LNCaP clone FGC (cell line): ENCODE measurements at regions not wholly inside any gene's neighbourhood (a gene's known extent, or its start where the extent isn't known, plus 50 kb on each side); places are given as distances from the start of the nearest gene placed in this dataset.
"Not testable (repeated sequence)": the region's sequence is repeated elsewhere in the genome, so short reads cannot be mapped to it uniquely, and the experiment has no call there.

Experiments used
- DNase-seq: peaks from one replicate; pipeline ENCODE4 v3.0.0-alpha.2; 2011; ENCODE audit warnings: low read depth
- H3K4me3 ChIP-seq: 2 replicates; pipeline ENCODE4 v1.5.1; 2011; ENCODE audit warnings: mild to moderate bottlenecking, low read depth, low read length, control low read depth
- TF ChIP-seq, protein P1 (sequence below): IDR thresholded peaks from 2 replicates; pipeline ENCODE4 v1.5.1; 2012; ENCODE audit warnings: mild to moderate bottlenecking; ENCODE audit not compliant: control insufficient read depth, insufficient read depth; ENCODE audit errors: extremely low read depth

GRCh38 chr13:28607187-28607955, 51.6 kb upstream of the POMP start:
- H3K4me3 ChIP-seq, result no peak overlapping the region
- no peak for DNase-seq
- TF ChIP-seq, protein P1, sequence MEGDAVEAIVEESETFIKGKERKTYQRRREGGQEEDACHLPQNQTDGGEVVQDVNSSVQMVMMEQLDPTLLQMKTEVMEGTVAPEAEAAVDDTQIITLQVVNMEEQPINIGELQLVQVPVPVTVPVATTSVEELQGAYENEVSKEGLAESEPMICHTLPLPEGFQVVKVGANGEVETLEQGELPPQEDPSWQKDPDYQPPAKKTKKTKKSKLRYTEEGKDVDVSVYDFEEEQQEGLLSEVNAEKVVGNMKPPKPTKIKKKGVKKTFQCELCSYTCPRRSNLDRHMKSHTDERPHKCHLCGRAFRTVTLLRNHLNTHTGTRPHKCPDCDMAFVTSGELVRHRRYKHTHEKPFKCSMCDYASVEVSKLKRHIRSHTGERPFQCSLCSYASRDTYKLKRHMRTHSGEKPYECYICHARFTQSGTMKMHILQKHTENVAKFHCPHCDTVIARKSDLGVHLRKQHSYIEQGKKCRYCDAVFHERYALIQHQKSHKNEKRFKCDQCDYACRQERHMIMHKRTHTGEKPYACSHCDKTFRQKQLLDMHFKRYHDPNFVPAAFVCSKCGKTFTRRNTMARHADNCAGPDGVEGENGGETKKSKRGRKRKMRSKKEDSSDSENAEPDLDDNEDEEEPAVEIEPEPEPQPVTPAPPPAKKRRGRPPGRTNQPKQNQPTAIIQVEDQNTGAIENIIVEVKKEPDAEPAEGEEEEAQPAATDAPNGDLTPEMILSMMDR, result no peak

DNA sequence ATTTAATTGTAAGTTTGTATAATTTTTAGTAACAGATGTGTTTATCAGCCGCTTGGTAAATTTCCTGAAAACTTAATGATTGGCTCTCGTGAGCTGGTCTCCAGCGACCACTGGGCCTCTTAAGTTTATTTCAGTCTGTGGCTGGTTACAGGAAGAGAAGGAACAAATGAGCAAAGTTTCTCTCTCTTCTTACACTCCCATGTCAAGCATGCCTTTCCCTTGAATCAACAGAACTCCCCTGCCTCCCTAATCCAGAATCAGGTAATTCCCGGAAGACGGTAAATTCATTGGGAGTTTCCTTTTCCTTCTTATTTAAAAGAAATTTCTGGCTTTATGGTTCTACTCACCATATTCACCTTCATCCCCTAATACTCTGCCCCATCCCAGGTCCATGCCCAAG, 52.5 kb upstream of the POMP start:
- H3K4me3 ChIP-seq, result no peak overlapping the region
- no peak for DNase-seq
- TF ChIP-seq, protein P1, result no peak

GRCh38 chr13:28605147-28605546, 53.8 kb upstream of the POMP start:
- H3K4me3 ChIP-seq, DNase-seq: not testable (repeated sequence)

DNA sequence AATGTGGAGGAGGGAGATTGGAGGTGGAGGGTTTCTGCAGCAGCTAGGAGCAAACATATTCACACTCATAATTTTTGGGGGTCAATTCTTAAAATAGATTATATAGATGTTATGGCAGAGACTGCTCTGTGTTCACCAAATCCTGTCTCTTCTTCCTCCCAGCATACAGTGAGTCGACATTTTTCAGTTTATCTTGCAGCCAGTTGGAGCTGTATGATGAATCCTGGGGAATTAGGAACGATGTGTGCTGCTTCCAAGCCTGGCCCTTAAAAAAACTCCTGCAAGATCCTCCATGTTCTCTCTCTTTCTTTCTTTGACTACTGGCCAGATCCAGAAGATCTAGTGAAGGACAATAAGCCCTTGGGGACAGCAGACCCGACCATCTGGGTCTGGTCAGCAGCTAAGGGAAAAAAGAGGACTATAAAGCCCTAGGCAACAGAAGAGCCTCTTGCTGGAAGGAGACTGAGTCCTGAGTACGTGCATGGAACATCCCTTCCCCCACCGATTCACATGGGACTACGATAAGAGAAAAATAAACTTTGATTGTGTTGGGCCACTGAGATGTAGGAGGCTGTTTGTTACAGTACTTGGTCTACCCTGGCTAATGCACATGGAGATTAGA, 55.8 kb upstream of the POMP start:
- no peak for DNase-seq
- no peak overlapping the region for H3K4me3 ChIP-seq
- TF ChIP-seq, protein P1, result no peak

GRCh38 chr13:28602580-28602979, 56.4 kb upstream of the POMP start:
- TF ChIP-seq, protein P1, result no peak
- no peak for DNase-seq
- no peak overlapping the region for H3K4me3 ChIP-seq

DNA sequence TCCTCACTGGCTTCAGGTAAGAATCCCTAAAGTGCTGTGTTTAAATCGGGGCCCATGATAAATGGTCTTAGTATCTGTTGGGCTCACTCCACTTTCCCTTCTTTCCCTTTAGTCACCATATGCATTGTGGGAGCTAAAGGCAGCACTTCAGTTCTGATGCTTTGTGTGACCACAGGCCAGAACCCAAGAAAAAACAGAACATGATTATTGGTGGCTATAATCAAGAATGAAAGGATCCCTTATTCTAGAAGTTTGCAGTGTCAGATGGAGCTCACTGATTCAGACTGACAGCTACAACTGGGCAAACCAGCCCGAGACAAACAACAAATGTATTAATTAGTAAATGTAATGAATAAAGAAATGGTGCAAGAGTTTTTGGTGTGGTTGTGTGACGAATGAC, 57.3 kb upstream of the POMP start:
- TF ChIP-seq, protein P1, result no peak
- H3K4me3 ChIP-seq, result no peak overlapping the region
- DNase-seq, result no peak

- TF ChIP-seq, protein P1, result no peak
- DNase-seq, result no peak
- no peak overlapping the region for H3K4me3 ChIP-seq
These were observed 61.3 kb upstream of the POMP start for GRCh38 chr13:28597641-28598040.
